Activated naive CD4-positive, alpha-beta T cell treated with anti-CD3 and anti-CD28 coated beads, Interleukin-2, amount 50 U/mL, for 72 hours (primary cell): ENCODE measurements at regions not wholly inside any gene's neighbourhood (a gene's known extent, or its start where the extent isn't known, plus 50 kb on each side); places are given as distances from the start of the nearest gene placed in this dataset.

Experiments used
- ATAC-seq, 2 donors: fragments of 150-1000 bp; cut with Tn5 transposase; 2 replicates each; pipeline ENCODE4 v1.10.0; 2021; ENCODE audit warnings: mild to moderate bottlenecking in 2 of 2, moderate library complexity in 2 of 2
- DNase-seq, 2 donors: peaks; one replicate each; pipeline ENCODE4 v3.0.0; 2021 to 2022; ENCODE audit warnings: low spot score in 2 of 2
- H3K27ac Mint-ChIP-seq, 2 donors: one replicate each; pipeline ENCODE4 v1.8.0; 2022; ENCODE audit warnings: mild to moderate bottlenecking in 2 of 2, mixed read lengths in 2 of 2
- H3K36me3 Mint-ChIP-seq, 2 donors: one replicate each; pipeline ENCODE4 v1.8.0; 2022; ENCODE audit warnings: mixed read lengths in 2 of 2
- H3K9me3 Mint-ChIP-seq, 2 donors: one replicate each; pipeline ENCODE4 v1.8.0; 2022; ENCODE audit warnings: mixed read lengths in 2 of 2

DNA sequence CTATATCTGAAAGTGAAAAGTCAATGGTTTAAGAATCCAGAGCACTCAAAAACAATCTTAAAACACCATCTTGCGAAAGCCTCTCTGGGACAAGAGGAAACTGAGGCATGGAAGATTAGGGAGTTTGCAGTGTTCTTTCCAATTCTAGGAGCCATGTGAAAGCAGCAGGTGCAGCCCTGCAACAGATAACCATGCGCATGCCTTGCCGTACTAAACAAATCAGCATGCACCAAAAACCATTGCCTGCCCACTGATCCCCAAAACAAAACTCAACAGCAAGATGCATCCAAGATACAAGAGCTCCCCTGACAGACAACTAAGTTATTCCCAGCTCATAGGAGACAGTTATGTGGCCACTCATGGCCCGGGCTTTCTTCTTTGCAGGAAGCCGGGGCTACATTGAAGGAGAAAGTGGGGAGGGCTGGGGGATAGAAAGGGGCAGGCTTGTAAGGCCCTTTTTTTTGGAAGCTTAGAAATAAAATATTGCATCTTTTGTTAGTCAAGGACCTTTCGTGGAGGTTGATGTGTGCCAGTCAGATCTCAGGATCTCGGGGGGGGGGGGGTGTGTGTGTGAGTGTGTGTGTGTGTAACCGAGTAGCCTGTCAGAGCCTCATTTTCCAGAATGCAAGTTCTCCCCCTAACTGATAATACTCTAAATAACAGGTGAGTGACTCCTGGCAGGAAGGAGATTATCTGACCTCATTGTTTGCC lies 178.4 kb downstream of the MBOAT1 start:
- Mint-ChIP-seq H3K36me3 (no peaks in the 10 kb centered on the region), H3K27ac (no peak overlapping the region), H3K9me3 (peaks cover 0 to 4% of the 10 kb centered on the region in 2 donors)
- ATAC-seq (no peak), DNase-seq (no peak)

DNA sequence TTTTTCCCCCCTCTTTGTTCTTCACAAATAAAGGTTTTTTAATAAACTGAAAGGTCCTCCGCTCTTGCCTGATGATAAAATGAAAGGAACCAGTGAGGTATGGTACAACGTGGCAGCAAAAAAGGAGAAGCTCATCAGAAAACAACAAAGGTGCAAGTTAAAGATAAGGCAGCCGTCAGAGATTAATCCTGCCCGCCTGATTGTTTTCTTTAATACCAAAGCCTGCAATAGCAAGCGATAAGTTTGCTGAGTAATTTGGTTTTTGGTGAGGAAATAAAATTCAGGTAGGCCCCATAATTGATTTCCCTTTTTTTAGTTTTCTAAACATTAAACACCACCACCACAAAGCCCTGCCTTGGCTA lies 177.9 kb downstream of the MBOAT1 start:
- no peak for ATAC-seq
- Mint-ChIP-seq H3K9me3 (peaks cover 0 to 4% of the 10 kb centered on the region in 2 donors), H3K36me3 (no peaks in the 10 kb centered on the region), H3K27ac (no peak overlapping the region)
- DNase-seq: no peak

DNA sequence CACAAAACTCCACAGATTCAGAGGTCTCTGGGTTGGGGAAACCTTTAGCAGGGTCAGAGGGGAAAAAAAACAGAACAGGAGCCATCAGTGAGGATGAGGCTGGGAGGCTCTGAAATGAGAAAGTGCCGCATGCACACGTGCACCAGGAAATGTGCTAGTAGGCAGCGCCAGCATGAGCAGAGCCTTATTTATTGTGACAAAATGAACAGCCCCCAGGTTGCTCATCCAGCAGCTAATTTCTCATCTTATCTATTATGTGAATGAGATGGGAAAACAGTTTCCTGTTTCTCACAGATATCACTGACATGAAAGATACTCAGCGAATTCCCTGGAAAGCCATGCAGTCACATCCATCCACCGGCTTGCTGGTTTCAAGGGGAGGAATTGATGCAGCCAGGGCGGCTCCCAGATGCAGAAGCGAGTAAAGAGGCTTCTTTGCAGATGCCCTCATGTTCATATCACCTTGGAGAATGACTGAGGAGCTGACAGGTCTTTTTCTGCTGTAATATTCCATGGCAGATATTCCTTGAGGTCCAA lies 176.1 kb downstream of the MBOAT1 start:
- H3K9me3 Mint-ChIP-seq: peaks cover 0 to 4% of the 10 kb centered on the region in 2 donors
- no peaks in the 10 kb centered on the region for H3K36me3 Mint-ChIP-seq
- ATAC-seq: no peak

DNA sequence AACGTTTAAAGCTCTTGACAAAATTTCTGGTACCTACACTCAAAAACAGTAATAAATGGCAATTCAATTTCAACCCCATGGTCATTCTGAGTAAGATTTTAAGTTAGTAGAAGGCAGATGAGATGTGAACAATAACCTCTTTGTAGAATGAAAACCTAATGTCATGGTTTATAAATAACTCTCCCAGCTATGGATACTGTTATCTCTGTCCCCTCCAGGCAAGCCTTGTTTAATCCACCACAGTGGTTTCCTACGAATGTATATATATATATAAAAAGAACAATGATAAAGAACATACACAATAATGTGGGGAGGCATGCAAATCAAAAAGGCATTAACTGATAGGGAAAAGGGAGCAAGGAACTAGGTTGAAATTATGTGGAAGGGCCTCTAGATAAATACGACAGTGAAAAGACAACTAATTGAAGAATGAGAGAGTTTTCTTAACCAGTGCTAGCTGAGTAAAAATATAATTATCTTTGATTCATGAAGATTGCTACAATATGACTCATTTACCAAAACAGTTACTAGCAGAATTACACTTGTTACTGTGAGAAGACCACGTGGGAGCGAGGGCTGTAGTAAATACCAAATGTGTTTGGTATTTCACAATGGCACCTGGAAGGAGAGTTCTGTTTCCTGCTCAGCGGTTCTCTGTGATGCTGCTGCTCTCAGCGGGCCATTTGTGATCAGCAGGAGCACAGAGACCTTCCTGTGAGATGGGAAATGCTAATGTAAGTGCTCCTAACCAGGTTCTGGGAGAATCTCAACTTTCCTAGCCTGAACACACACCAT lies 173.7 kb downstream of the MBOAT1 start:
- Mint-ChIP-seq H3K9me3 (no peaks in the 10 kb centered on the region), H3K27ac (no peak overlapping the region), H3K36me3 (no peaks in the 10 kb centered on the region)
- peak in 1 of 2 donors; percentile 41 for ATAC-seq
- DNase-seq: no peak

More for the DNA sequence above, 176.1 kb downstream of the MBOAT1 start:
- H3K27ac Mint-ChIP-seq: no peak overlapping the region
- DNase-seq: no peak

DNA sequence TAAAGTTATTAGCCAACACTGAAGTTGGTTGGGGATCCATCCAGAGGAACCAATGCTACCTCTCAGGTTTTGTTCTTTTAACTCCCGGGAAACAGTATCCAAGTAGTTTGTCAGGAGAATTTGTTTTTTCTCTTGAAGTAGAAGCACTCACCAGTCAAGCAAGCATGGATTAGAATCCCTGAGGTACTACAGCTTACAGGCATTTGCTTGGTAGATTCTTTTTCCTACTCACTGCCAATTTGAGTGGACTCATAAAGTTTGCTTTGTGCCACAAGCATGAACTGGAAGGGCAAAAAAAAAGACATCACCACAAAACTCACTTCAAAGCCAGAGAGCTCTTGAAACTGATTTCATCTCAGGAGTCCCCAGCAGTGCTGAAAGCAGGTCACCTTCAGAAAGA lies 167.4 kb downstream of the MBOAT1 start:
- no peak for ATAC-seq
- no peaks in the 10 kb centered on the region for H3K36me3 Mint-ChIP-seq
- DNase-seq: no peak
- H3K27ac Mint-ChIP-seq: no peak overlapping the region
- H3K9me3 Mint-ChIP-seq: no peaks in the 10 kb centered on the region
